T-helper 1 cell treated with Interleukin-12 subunit alpha and Interleukin-12 subunit beta and Interleukin-4 antibody, amounts not matched to agents 30 μg/mL and 1 μg/mL, for 36 hours (primary cell): ENCODE measurements at regions not wholly inside any gene's neighbourhood (a gene's known extent, or its start where the extent isn't known, plus 50 kb on each side); places are given as distances from the start of the nearest gene placed in this dataset.
"Not testable (repeated sequence)": the region's sequence is repeated elsewhere in the genome, so short reads cannot be mapped to it uniquely, and the experiment has no call there.

ENCODE experiments used
- H3K27ac Mint-ChIP-seq: one replicate; pipeline ENCODE4 v1.8.0; 2021; ENCODE audit warnings: mild to moderate bottlenecking, mixed read lengths
- H3K27me3 Mint-ChIP-seq: one replicate; pipeline ENCODE4 v1.8.0; 2021; ENCODE audit warnings: low read depth, mixed read lengths
- H3K36me3 Mint-ChIP-seq: one replicate; pipeline ENCODE4 v1.8.0; 2021; ENCODE audit warnings: low read depth, mixed read lengths
- H3K4me1 Mint-ChIP-seq: one replicate; pipeline ENCODE4 v1.8.0; 2021; ENCODE audit warnings: low read depth, mixed read lengths
- H3K4me3 Mint-ChIP-seq: one replicate; pipeline ENCODE4 v1.8.0; 2021; ENCODE audit warnings: mild to moderate bottlenecking, moderate library complexity, mixed read lengths
- H3K9me3 Mint-ChIP-seq: one replicate; pipeline ENCODE4 v1.8.0; 2021; ENCODE audit warnings: mixed read lengths

DNA sequence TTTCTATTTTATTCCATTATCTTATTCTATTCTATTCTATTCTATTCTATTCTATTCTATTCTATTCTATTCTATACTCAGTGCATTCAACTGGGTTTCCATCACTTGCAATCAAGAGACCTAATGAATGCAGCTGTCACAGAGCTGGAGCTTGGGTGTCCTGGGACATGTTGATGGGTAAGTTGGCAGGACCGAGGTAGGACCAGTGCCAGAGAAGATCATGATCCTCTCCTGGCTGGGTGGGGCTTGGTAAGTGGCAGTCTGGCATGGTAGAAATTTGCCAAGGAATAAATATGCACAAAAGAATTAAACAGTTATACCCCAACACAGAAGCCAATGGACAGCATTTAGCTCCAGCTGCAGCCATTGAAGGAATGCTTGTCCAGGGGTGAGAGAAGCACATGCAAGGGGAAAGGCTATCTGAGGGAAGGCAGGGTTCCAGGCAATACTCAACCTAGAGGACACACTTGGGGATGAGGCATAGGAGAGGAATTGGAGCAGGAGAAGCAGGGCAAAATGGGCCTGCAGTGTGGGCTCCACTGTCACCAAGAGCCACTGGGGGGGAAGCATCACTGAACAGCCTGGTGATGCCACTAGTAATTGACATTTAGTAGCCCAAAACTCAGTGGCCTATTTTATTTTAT lies 97.0 kb upstream of the CD82 start:
- Mint-ChIP-seq H3K4me1 (no peaks in the 10 kb centered on the region), H3K36me3 (no peaks in the 10 kb centered on the region), H3K27ac (no peak overlapping the region), H3K27me3 (no peaks in the 10 kb centered on the region), H3K4me3 (no peak overlapping the region), H3K9me3 (peaks cover 3% of the 10 kb centered on the region)

GRCh38 chr11:44469412-44469811 lies 96.1 kb upstream of the CD82 start:
- no peak overlapping the region for H3K4me3 Mint-ChIP-seq
- no peak overlapping the region for H3K27ac Mint-ChIP-seq
- no peaks in the 10 kb centered on the region for H3K36me3 Mint-ChIP-seq
- H3K9me3 Mint-ChIP-seq, result peaks cover 3% of the 10 kb centered on the region
- no peaks in the 10 kb centered on the region for H3K27me3 Mint-ChIP-seq
- H3K4me1 Mint-ChIP-seq, result no peaks in the 10 kb centered on the region

- no peaks in the 10 kb centered on the region for H3K36me3 Mint-ChIP-seq
- H3K27ac Mint-ChIP-seq, result no peak overlapping the region
- no peak overlapping the region for H3K4me3 Mint-ChIP-seq
- H3K9me3 Mint-ChIP-seq, result no peaks in the 10 kb centered on the region
- H3K27me3 Mint-ChIP-seq, result peaks cover 12% of the 10 kb centered on the region
- no peaks in the 10 kb centered on the region for H3K4me1 Mint-ChIP-seq
These were observed 94.6 kb upstream of the CD82 start for GRCh38 chr11:44470854-44471253.

DNA sequence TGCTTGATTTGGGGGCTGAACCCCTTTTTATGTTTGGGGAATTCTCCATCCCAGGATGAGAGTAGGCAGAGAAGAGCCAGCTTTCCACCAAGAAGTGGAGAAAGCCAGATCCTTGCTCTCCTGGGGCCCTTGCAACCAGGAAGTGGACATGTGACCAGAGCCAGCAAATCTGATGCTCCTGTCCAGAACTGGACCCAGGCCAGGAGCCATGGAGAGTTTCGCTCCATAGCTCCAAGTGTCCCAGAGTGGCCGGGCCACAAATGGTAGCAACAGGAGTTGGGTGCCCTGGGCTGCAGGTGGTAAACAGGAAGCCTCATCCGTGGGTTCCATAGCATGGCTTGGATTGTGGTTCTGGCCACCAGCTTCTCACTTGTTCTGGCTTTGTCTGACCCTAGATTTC lies 93.9 kb upstream of the CD82 start:
- peaks cover 19% of the 10 kb centered on the region for H3K27me3 Mint-ChIP-seq
- H3K4me3 Mint-ChIP-seq, result no peak overlapping the region
- H3K36me3 Mint-ChIP-seq, result no peaks in the 10 kb centered on the region
- H3K27ac Mint-ChIP-seq, result no peak overlapping the region
- no peaks in the 10 kb centered on the region for H3K9me3 Mint-ChIP-seq
- H3K4me1 Mint-ChIP-seq, result no peaks in the 10 kb centered on the region

DNA sequence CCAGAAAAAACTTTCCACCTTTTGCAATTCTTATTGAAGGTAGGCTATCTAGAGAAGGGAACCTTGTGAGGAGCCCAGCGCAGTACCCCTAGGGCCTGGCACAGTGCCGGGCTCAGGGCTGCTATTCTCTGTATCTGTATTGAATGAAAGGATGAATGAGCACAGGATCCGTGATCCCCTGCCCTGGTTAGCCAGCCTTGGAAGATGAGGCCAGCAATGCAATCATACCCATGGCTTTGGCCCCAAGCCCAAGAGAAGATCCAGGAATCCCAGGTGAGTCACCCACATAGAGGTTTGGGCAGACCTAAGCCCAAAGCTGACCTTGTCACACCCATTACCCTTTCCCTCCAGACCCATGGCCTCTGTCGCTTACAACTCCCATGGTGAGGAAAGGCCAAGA lies 92.5 kb upstream of the CD82 start:
- Mint-ChIP-seq H3K9me3 (no peaks in the 10 kb centered on the region), H3K27ac (no peak overlapping the region), H3K36me3 (no peaks in the 10 kb centered on the region), H3K4me1 (no peaks in the 10 kb centered on the region), H3K4me3 (no peak overlapping the region), H3K27me3 (peaks cover 25% of the 10 kb centered on the region)

DNA sequence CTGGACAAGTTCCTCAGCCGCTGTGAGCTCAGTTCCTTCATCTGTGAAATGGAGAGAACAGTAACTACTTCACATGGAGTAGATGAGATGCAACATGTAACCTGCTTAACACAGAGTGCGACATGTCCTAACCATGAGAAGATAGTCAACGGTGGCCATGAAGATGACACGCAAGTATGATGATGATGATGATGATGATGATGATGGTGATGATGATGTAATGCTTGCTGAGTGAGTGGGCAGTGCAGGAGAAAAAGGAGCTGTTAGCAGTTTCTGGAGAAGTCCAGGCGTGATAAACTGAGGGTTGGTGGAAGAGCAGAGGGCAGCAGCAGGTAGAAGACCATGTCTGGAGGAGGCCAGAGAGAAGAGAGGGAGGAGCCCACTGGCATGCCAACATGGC lies 90.8 kb upstream of the CD82 start:
- H3K4me1 Mint-ChIP-seq, result no peaks in the 10 kb centered on the region
- H3K27ac Mint-ChIP-seq, result no peak overlapping the region
- no peaks in the 10 kb centered on the region for H3K9me3 Mint-ChIP-seq
- no peaks in the 10 kb centered on the region for H3K36me3 Mint-ChIP-seq
- no peak overlapping the region for H3K4me3 Mint-ChIP-seq
- peaks cover 30% of the 10 kb centered on the region for H3K27me3 Mint-ChIP-seq

GRCh38 chr11:44475114-44475686 lies 90.3 kb upstream of the CD82 start:
- Mint-ChIP-seq H3K4me1 (no peaks in the 10 kb centered on the region), H3K27ac (no peak overlapping the region), H3K4me3 (no peak overlapping the region), H3K36me3 (no peaks in the 10 kb centered on the region), H3K27me3 (peaks cover 30% of the 10 kb centered on the region), H3K9me3 (no peaks in the 10 kb centered on the region)

GRCh38 chr11:44482338-44482737 lies 83.1 kb upstream of the CD82 start:
- not testable (repeated sequence) for H3K27ac Mint-ChIP-seq, H3K27me3 Mint-ChIP-seq, H3K36me3 Mint-ChIP-seq, H3K9me3 Mint-ChIP-seq, H3K4me3 Mint-ChIP-seq, H3K4me1 Mint-ChIP-seq

DNA sequence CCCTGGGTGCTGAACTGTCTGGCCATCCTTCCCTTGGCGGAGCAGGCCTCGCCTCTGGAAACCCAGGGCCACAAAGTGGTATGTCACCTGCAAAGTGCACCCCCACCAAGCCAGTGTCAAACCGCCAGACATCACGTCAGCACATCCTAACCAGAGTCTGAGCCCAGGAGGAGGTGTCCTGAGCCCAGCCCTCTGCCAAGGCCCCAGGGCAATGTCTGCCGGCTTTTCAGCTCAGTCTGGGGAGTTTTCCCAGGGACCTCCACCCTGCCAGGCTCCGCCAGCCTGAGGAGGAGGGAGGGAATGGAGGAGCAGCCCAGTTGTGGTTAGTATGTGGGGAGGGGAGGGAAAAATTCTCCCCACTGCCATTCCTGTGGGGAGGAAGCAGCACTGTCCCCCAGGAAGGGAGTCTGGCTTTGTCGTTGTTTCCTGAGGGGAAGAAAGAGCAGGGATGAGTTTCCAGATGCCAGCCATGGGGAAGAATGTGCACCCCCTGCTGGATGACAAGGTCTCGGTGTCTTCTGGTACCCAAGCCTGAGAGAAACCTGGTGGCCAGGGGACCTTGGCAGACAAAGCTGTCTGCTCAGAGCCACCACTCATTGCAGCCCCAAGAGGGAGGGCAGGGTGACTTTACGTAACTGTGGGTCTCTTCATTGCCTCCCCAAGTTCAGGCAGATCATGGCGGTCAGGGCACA lies 81.4 kb upstream of the CD82 start:
- no peak overlapping the region for H3K27ac Mint-ChIP-seq
- peaks cover 4% of the 10 kb centered on the region for H3K27me3 Mint-ChIP-seq
- no peaks in the 10 kb centered on the region for H3K4me1 Mint-ChIP-seq
- no peak overlapping the region for H3K4me3 Mint-ChIP-seq
- H3K9me3 Mint-ChIP-seq, result peaks cover 4% of the 10 kb centered on the region
- no peaks in the 10 kb centered on the region for H3K36me3 Mint-ChIP-seq

DNA sequence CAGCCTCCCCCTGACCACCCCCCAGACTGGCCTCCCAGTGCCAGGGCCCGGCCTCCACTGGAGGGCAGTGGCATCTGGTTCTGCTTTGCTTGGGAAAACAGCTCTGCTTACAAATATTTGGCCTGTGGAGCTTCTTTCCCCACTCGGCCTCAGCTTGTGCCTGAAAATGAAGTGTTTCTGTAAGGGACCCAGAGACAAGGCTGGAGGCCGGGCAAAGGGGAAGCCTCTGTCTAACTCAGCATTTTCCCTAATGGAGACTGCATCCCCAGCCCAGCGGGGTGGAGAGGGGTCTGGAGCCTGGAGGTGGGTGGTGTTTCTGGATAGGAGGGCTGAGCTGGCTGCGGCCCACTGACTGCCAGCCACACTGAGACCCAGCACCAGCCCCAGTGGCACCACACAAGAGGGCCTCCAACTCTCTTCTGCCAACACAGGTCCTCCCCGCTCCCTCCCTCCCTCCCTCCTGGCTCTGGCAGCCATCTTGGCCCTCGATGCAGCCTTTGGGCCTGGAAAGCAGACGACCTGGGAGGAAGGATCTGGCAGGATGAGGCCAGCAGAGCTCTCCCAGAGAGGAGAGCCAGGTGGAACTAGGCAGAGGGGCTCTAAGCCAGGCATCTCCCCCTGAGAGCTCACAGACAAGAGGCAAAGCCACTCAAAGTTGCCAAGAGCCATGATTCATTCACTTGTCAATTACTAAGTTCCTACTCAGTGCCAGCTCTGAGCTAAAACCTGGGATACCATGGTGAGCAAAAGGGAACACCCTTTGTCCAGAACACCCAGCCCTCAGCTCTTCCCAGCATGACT lies 77.1 kb upstream of the CD82 start:
- Mint-ChIP-seq H3K4me3 (no peak overlapping the region), H3K9me3 (peaks cover 4% of the 10 kb centered on the region), H3K27me3 (peaks cover 4% of the 10 kb centered on the region), H3K4me1 (no peaks in the 10 kb centered on the region), H3K27ac (no peak overlapping the region), H3K36me3 (no peaks in the 10 kb centered on the region)

GRCh38 chr11:44493383-44493782 lies 72.1 kb upstream of the CD82 start:
- H3K36me3 Mint-ChIP-seq, result no peaks in the 10 kb centered on the region
- no peak overlapping the region for H3K4me3 Mint-ChIP-seq
- peaks cover 4% of the 10 kb centered on the region for H3K27me3 Mint-ChIP-seq
- H3K4me1 Mint-ChIP-seq, result no peaks in the 10 kb centered on the region
- no peak overlapping the region for H3K27ac Mint-ChIP-seq
- H3K9me3 Mint-ChIP-seq, result no peaks in the 10 kb centered on the region

DNA sequence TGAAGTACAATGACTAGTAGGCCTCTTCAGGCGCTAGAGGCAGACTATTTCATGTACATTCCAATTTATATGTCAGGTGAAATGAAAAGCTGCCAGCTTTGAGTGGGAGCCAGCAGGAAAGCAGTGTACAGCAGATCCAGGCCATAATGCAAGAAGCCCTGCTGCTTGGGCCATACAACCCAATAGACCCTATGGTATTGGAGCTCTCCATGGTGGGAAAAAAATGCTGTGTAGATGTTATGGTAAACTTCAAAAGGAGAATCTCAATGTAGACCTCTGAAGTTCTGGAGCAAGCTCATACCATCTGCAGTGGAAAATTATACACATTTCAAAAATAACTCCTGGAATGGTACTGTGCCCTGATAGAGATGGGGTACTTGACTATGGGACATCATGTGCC lies 71.5 kb upstream of the CD82 start:
- Mint-ChIP-seq H3K4me1 (no peaks in the 10 kb centered on the region), H3K27me3 (peaks cover 4% of the 10 kb centered on the region)

GRCh38 chr11:44494785-44495184 lies 70.7 kb upstream of the CD82 start:
- H3K27ac Mint-ChIP-seq, result no peak overlapping the region
- H3K36me3 Mint-ChIP-seq, result no peaks in the 10 kb centered on the region
- H3K9me3 Mint-ChIP-seq, result no peaks in the 10 kb centered on the region
- H3K27me3 Mint-ChIP-seq, result peaks cover 4% of the 10 kb centered on the region
- no peaks in the 10 kb centered on the region for H3K4me1 Mint-ChIP-seq
- H3K4me3 Mint-ChIP-seq, result no peak overlapping the region

More for the DNA sequence above, 71.5 kb upstream of the CD82 start:
- Mint-ChIP-seq H3K9me3 (no peaks in the 10 kb centered on the region), H3K36me3 (no peaks in the 10 kb centered on the region), H3K4me3 (no peak overlapping the region), H3K27ac (no peak overlapping the region)

- Mint-ChIP-seq H3K4me3 (no peak overlapping the region), H3K9me3 (no peaks in the 10 kb centered on the region), H3K4me1 (no peaks in the 10 kb centered on the region), H3K27ac (no peak overlapping the region), H3K27me3 (no peaks in the 10 kb centered on the region), H3K36me3 (no peaks in the 10 kb centered on the region)
These were observed 69.1 kb upstream of the CD82 start for GRCh38 chr11:44496391-44496790.
